ENCODE measurements at regions not wholly inside any gene's neighbourhood (a gene's known extent, or its start where the extent isn't known, plus 50 kb on each side); places are given as distances from the start of the nearest gene placed in this dataset.

GRCh38 chr12:113625499-113625898 is 153.8 kb upstream of the LHX5 start:
- ATAC-seq, result no peak
- intact Hi-C loops (cut with DNase I), result no loop called here
- DNase-seq, result no peak
- no peak overlapping the region for H3K4me3 ChIP-seq
- H3K4me1 ChIP-seq, result no peaks in the 10 kb centered on the region
- peaks cover 0 to 65% (median 27%) of the 10 kb centered on the region in 11 donors for H3K9me3 ChIP-seq
- H3K27ac ChIP-seq, result no peak overlapping the region
- TF ChIP-seq CTCF (IDR thresholded peaks at IDR 0.05), result no peak
- no peaks in the 10 kb centered on the region for H3K36me3 ChIP-seq
- peaks cover 0 to 5% (median 0%) of the 10 kb centered on the region in 7 donors for H3K27me3 ChIP-seq
- 80 to 88% methylated on average over 2 of the region's 2 CpGs for WGBS, 2 donors

- Histone ChIP-seq H3K27me3 (peaks cover 0 to 21% (median 12%) of the 10 kb centered on the region in 7 donors), H3K9me3 (peaks cover 0 to 43% (median 21%) of the 10 kb centered on the region in 11 donors), H3K36me3 (no peaks in the 10 kb centered on the region), H3K27ac (no peak overlapping the region), H3K4me3 (no peak overlapping the region), H3K4me1 (no peaks in the 10 kb centered on the region)
- DNase-seq (no peak), ATAC-seq (no peak)
- 52 to 55% methylated on average over 10 of the region's 10 CpGs for WGBS, 2 donors
- intact Hi-C loops (cut with DNase I), result no loop called here
- TF ChIP-seq CTCF (IDR thresholded peaks at IDR 0.05), result no peak
Measured at GRCh38 chr12:113622410-113622809, 150.7 kb upstream of the LHX5 start.

DNA sequence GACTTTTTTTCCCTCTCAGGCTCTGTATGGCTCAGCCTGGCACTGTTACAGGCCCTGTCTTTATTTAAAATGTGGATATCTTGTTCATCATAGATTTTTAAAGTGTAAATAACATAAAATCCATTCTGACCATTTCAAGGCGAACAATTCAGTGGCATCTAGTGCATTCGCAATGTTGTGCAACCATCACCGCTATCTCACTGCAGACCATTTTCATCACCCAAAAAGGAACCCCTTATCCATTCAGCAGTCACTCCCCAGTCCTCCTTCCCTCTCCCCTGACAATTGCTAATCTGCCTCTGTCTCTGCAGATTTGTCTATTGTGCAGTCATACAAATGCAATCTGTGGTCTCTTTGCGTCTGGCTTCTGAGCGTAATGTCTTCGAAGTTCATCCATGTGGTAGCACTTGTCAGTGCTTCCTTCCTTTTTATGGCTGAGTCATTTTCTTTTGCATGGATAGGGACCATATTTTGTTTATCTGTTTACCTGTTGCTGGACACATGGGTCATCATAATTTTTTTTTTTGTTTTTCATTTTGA is 148.8 kb upstream of the LHX5 start:
- Histone ChIP-seq H3K36me3 (no peaks in the 10 kb centered on the region), H3K27me3 (peaks cover 0 to 28% (median 23%) of the 10 kb centered on the region in 7 donors), H3K4me1 (no peaks in the 10 kb centered on the region), H3K27ac (no peak overlapping the region), H3K4me3 (no peak overlapping the region), H3K9me3 (peaks cover 0 to 24% (median 8%) of the 10 kb centered on the region in 11 donors)
- 66 to 74% methylated on average over 6 of the region's 6 CpGs for WGBS, 2 donors
- DNase-seq (no peak), ATAC-seq (no peak)
- no peak for TF ChIP-seq CTCF (IDR thresholded peaks at IDR 0.05)
- intact Hi-C loops (cut with DNase I), result no loop called here

- WGBS, 2 donors, result 24 to 29% methylated on average over 5 of the region's 5 CpGs
Measured at GRCh38 chr12:113619202-113619601, 147.5 kb upstream of the LHX5 start.

More at GRCh38 chr12:113619202-113619601, 147.5 kb upstream of the LHX5 start:
- TF ChIP-seq CTCF (IDR thresholded peaks at IDR 0.05), result no peak
- peaks cover 0 to 39% (median 26%) of the 10 kb centered on the region in 7 donors for H3K27me3 ChIP-seq
- no peak overlapping the region for H3K27ac ChIP-seq
- no peak overlapping the region for H3K4me3 ChIP-seq
- DNase-seq, result no peak
- intact Hi-C loops (cut with DNase I), result no loop called here
- H3K36me3 ChIP-seq, result no peaks in the 10 kb centered on the region
- no peaks in the 10 kb centered on the region for H3K4me1 ChIP-seq
- peaks cover 0 to 19% (median 0%) of the 10 kb centered on the region in 11 donors for H3K9me3 ChIP-seq
- no peak for ATAC-seq
